NCI-H146 (cell line): ENCODE measurements at regions not wholly inside any gene's neighbourhood (a gene's known extent, or its start where the extent isn't known, plus 50 kb on each side); places are given as distances from the start of the nearest gene placed in this dataset.
"Not testable (repeated sequence)": the region's sequence is repeated elsewhere in the genome, so short reads cannot be mapped to it uniquely, and the experiment has no call there.

Experiments
- DNase-seq: peaks from one replicate; lab custom pipeline; 2025; lab: John Stamatoyannopoulos, UW

DNA sequence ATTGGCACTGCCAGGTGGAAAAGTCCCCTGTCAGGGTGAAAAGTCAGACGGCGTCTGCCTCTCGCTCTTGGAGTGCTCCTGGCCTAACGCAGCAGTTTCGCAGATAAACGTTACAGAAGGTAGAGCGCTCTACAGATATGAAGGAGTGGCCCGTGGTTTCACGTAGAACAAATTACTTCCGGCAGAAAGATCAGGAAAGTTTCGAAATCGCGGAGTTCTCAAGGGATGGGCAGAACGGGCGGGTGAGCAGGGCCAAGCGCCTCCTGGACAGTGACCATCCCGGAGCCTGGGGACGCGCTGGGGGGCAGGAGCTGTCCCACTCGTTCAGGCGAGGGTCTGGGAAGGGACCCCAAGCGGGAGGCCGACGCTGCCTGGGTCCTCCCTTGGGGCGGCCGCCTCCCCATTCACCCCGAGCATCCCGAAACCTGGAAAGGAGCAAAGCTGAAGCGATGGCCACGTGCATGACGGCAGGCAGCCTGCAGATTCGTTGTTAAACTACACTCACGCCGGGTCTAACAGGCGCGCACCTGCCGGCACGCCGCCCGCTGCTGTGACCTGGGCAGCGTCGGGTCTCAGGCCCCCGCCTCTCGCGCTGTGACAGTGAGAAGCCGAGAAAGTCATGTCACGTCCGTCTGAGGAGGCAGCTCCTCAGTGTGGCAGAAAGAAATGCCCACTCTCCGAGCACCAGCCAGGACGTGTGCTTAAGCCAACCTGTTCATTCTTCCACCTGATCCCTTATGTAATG lies 122.9 kb upstream of the SALL3 start:
- DNase-seq, result no peak

DNA sequence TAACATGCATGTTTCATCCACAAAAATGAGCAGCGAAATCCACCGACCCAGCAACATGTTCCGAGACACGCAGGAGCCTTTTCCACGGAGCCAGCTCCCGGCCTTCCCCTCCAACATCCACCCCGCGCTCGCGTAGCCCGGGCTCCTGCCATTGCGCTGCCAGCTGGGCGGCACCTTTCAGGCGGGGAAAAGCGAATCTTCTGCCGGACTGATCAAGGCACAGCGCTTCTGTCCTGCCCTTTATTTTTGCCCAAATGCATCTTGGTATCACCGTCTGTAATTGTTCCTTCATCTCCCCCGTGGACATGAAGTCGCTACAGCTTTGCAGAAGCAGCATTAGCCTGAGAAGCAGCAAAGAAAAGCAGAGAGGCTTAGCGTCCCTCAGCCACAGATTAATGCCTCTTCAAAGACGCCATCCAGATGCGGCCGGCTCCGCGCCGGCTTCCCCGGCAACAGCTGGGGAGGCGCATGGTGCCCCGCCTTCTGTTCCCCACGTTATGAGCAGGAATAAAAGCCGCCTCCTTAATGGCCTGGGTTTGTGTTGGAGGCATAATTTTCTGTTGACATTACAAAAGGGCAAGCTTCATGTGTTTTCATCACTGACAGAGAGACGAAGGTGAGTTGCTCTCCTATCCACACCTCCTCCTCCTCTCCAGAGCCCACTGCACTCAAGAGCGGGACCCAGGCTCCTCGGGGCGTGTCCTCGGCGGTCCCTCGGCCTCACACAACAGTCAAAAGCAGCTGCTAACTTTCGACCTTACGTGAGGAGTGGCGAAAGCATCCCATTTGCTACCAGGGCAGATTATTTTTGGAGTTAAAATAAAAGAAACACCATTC lies 122.1 kb upstream of the SALL3 start:
- no peak for DNase-seq

DNA sequence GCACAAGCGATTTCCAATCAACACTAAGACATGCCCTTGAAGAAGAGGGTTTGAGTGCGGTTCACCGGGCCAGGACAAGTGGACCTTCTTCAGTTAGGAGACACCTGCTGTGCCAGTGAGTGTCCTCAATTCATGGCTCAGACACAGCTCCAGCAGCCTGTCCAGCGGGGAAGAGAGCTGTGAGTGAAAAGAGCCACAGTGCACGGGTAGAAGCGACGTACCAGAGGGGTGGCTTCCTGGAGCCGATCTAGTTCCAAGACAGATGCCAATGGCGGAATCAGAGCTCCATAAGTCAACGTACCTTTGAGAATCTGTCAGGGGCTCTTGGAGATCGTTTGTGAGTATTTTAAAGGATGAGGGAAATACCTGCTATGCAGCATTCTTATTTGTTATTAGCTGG lies 119.9 kb upstream of the SALL3 start:
- peak; percentile 62 for DNase-seq

DNA sequence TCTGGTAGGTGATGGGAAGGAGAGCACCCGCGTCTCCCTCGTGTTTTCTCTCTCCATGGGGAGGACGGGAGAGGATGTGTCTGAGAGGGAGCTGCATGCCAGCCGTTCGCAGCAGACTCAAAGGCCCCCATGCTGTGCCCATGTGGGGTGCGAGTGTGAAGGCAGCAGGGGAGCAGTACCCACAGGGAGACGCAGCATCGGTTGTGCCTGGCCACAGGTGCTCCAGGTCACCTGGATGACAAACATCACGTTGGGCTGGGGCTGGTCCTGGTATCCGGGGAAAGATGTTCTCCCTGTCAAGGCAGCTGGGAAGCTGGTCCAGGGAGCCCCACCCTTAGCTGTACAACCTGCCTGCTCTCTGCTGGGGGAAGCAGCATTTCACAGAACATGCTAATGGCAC lies 119.5 kb upstream of the SALL3 start:
- DNase-seq, result peak; percentile 76

DNA sequence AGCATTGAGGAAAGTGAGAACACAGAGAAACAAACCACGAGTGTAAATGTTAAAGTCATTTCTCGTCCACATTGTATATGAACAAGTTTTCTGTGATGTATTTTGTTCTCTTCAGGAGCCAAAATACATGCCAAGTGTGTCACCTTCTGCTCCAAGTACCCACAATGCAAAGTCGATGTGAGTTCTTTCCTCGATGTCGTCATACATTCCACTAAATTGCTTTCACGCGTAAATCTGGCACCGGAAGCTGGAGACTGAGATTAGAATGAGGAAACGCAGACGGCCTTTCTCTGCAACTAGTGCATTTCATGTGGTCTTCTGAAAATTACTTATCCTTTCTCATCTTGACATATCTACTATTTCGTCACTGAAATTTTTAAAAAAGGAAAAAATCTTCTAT lies 118.5 kb upstream of the SALL3 start:
- DNase-seq, result no peak

DNA sequence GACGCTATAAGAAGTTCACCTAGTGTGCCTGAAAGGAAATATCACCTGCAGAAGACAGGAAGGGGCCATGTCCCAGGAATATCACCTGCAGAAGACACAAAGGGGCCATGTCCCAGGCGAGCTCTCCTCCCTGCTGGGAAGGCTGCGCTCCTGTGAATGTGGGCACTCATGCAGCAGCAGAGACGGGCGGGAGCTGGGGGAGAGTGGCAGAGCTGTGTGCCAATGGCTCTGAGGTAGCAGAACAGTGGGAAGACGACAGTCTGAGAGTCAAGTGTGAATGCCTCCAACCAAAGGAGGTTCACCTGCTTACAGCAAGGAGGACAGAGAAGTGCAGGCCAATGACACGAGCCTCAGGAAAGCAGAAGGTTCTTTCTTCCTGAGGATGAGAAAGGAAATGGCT lies 117.9 kb upstream of the SALL3 start:
- peak; percentile 66 for DNase-seq

DNA sequence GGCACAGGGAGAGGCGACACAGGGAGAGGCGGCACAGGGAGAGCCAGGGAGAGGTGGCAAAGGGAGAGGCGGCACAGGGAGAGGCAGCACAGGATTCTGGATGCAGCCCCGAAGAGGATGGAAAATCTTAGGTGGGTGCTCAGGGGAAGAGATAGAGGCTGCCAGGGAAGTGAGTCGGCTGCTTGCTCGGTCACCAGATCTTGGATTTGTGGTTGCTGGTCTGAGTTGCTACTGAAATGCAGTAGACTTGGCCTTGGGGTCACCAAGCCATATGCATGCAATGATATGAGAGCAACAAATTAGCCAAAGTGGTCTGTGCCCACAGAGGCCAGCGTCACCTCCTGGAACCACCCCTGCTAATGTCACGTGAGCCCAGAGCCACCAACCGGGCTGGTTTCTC lies 117.2 kb upstream of the SALL3 start:
- DNase-seq, result no peak

DNA sequence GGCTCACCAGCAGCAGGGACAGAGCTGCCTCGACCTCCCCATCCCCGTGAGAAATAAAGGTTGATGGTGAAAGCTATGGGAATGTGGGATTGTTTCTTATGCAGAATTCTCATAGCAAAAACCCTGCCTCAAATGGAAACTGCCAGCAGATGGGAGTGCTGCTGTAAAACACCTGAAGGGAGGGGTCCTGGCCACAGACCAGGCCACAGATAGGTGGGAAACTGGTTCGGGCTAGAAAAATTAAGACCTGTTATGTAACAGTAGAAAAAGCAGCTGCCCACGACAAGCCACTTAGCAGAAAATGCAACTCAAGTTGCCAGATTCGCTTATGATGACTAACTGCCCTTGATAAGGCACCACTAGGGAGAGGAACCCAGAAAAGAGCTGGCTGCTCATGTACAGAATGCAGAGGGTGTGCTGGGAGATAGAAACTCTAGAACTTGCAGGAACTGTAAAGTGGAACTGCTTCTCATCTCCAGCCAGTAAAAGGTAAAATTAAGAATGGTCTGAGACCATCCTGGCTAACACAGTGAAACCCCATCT lies 114.5 kb upstream of the SALL3 start:
- no peak for DNase-seq

DNA sequence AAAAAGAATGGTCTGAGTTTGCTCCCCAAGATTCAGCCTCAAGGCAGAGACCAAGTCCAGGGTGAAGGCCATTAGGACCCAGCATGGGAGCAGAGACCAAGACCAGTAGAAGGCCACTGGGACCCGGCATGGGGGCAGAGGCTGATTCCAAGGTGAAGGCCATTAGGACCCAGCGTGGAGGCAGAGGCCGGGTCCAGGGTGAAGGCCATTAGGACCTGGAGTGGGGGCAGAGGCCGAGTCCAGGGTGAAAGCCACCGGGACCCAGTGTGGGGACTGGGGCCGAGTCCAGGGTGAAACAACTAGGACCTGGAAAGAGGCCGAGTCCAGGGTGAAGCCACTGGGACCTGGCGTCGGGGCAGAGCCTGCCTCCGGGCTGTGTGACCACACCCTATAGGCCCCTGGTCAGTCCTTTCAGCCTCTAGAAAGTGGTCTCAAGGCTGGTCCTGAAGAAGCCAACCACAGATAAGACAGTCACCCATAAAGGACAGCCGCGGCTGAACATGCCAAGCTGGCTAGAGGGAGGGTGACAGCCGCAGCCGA lies 113.8 kb upstream of the SALL3 start:
- DNase-seq, result no peak

DNA sequence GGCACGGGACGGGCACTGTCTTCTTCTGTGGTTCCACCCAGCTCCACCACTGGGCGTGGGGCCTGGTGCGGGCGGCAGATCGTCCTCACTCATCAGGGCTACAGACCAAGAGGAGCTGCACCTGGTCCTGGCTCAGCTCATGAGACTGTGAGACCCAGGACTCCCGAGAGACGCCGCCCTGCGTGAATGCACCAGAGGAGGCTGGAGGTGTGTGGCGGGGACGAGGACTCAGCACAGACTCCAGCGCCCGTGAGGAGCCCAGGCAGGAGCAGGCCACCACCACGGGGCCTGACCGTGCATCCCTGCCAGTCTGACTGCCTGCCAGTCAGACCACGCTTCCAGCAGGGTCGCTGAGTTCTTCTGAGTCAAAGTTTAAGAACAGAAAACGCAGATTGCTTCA lies 112.5 kb upstream of the SALL3 start:
- DNase-seq, result no peak

DNA sequence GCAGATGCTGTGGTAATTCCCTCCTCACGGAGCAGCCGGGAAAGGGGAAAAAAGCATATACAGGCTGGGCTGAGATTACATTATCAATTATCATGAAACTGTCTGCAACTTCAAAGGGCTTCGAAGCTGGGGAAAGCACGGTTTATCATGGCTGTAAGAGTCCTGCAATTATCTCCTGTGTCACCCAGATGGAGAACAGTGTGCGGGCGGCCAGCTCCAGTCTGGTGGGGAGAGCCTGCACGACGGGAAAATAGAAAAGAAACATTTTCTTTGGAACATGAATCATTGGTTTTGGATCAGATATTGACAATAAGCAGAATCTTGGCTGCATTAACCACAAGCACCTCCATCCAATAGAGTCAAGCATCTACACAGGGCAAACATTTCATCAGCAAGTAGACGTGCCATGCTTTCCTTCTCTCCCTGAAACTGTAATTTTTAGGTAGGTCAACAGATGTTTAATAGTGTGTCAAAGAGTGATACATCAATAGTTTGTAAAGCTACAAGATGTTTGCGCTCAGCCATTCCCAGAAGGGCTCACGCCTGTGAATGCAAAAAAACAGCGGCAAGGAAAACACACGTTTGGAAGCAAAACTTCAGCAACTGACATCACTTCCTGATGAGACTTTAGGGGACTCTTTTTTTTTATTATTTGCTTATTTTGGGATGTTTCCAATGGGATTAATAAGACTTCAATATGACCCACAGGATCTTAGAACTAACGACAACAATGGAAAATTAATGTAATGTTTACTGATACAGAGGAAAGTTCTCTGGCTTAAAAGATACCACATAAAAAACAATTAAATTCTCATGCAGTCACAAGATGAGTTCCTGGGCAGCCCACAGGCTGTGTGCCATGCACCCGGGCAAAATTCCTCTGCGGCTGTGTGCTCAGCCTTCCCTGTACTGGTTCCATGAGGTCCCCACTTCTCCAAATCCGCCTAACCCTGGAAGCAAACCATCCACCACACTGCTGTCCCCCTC lies 111.0 kb upstream of the SALL3 start:
- no peak for DNase-seq

DNA sequence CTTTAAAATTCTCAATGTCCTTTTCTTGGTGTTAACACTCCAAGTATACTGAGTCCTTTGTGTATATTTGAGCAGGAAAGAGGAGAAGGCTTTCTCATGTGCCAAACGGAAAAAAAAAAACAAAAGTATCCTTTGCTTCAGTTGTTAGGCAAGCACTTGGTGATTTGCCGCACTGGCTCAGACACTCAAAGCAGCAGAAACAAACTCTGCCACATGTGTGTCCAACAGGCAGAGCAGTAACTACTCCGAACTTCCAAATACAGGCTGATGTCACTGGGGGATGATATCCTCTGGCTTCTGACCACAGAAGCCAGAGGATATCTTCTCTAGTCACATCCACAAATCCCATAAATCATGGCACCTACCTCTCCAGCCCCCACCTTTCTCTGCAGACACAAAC lies 108.0 kb upstream of the SALL3 start:
- no peak for DNase-seq

DNA sequence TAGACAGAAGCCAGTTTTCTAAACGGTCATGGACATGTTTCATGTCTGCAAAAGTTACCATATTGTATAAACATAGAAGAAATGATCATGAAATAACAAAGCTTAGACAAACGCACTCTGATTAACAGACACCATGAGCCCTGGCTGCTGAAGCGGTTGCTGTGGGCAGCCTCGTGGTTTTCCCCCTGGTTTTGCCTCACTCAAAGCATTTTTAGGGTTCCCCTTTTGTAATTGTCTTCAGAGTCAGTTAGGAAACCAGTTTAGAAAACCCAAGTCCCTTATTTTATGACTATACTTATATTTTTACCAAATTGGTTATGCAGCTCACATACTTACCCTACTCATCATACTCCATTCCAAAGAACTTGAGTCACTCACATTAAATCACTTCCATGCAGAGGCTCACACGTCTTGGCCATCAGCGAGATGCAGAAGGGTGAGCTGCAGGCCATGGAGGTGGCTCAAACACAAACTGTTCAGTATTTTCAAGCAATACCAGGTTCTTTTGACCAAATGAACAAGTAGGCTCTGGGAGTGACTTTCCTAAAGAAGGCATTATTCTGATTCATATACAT lies 105.6 kb upstream of the SALL3 start:
- DNase-seq, result no peak

DNA sequence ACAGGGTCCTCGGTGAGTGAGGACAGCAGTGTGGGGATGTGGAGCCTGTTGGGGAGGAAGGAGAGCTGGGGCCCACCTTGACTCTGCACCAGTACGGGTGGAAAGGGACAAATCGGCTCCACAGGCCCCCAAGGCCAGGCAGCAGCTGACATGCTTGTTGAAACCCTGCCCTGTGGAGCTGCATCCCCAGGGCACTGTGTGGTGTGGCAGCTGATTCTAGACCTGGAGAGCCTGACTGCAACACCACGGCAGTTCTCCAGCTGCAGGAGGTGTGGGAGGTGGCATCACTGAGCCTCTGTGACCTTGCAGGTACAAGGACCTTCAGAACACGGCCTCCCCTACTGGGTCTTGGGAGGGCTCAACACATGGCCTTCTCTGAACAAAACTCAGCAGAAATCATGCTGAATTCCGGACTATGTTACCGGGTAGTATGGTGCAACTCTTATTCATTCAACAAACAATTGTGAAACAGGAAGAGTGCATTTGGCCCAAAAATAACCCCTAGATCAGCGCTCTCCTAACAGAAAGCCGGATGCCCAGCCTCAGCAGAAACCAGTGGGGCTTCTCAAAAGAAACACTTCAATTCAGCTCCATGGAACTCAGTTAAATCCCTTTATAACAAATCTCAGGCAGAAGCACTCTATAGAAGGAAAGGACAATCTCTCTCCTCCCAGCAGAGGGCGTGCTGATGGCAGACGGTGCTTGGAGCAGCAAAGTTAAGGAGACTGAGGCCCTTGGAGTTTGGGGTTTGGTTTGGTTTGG lies 104.4 kb upstream of the SALL3 start:
- peak; percentile 68 for DNase-seq

DNA sequence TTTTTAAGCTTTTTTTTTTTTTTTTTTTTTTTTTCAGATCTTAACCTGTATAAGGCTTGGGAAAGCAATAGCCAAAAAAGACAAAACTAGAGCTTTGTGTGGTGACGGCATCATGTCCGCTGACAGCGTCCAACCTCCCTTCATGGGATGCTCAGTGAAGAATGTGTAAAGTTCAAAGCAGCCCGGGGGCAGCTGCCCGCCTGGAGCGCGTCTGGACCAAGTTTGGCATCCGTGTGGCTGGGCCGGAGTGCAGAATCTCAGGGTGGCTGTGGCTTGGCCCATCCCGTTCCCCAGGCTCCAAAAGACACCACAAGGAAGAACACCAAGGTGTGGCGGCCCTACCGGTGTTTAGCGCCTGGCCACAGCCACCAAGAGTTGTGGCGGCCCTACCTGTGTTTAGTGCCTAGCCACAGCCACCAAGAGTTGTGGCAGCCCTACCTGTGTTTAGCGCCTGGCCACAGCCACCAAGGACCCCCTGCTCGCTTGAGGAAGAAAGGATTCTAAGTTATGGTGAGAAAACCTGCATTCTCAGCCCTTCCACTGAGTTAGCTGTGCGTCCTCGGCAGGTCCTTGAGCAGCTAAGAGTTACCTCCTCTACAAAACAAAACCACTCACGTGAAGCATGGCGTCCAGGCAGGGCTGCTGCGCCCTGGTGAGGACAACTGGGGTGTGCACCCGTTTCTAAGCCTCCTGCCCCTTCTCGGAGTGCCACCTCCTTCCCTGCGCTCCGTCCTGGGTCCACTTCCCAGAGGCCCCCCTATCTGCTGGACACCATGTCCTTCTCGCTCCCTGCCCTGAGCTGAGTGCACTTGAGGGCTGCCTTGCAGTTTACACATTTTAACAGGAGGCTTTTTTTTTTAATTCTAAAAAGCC lies 103.6 kb upstream of the SALL3 start:
- DNase-seq, result no peak

DNA sequence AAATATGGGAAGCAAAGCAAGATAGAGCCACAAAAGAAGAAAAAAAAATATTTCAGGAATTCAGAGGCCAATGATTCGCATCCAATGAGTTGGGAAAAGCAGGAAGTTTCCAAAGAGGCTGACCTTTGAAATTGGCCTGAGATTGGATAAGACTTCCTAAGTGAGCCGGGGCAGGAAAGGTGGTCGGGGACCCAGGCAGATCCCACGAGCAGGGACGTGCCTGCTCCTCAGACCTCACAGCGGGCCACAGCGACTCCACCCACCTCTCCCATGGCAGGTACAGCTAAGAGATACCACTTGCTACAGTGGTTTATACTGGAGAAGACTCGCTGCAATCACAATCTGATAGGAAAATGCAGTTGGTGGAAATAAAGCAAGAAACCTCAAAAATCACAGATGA lies 102.8 kb upstream of the SALL3 start:
- DNase-seq, result no peak

DNA sequence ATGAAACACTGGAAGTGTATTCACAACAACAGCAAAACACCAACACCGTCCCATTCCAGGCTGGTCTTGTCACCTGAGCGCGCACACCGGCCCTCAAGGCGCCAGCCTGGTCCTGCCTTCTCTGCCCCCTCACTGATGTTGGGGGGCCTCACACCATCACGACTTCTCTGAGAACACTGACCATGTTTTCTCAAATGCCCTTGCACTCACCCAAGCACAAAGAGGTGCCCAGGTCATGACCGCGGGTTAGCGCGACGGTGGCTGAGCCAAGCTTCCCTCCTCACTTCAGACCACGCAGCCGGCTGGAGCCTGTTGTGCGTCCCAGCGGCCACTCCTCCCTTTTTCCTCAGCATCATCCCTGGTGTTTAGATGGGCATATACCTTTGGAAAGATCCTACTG lies 101.3 kb upstream of the SALL3 start:
- DNase-seq, result no peak

DNA sequence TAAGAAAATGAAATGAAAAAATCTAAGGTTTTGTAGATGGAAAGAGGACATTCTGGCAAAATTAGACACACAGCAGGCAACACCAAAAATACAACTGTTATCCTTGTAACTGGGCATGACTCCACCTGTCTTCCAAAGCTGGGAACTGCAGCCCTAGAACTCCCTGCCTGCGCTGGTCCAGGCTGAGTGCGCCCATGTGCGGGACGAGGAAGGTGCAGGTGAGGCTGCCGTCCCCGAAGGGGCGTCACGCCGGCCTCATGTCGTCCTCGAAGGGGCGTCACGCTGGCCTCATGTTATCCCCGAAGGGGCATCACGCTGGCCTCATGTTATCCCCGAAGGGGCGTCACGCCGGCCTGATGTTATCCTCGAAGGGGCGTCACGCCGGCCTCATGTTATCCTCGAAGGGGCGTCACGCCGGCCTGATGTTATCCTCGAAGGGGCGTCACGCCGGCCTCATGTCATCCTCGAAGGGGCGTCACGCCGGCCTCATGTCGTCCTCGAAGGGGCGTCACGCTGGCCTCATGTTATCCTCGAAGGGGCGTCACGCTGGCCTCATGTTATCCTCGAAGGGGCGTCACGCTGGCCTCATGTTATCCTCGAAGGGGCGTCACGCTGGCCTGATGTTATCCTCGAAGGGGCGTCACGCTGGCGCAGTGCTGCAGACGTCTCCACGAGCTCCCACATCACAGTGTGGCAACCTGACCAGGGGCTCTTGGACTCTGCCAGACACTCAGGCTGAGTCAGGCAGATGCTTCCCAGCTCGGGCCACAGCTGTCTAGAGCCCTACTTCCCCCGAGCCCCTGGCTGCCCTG lies 100.3 kb upstream of the SALL3 start:
- not testable (repeated sequence) for DNase-seq

DNA sequence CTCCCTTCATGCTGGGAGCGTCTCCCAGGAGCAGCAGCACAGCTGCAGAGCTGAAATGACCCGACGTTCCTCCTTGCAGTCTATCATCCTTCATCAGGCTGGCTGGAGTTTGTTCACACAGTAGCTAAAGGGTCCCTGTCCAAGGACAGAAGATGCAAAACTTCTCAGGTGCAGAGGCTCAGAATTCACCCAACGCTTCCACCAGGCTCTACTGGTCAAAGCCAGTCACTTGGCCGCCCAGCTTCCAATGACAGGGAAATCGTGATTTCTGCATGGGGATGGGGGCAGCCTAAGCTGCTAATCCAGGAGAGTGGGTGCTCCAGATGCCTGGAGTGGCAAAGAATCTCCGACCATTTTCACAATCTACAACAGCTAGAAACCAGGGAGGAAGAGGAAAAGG lies 97.0 kb upstream of the SALL3 start:
- DNase-seq, result no peak
